Brain microvascular endothelial cell (primary cell): ENCODE measurements at regions not wholly inside any gene's neighbourhood (a gene's known extent, or its start where the extent isn't known, plus 50 kb on each side); places are given as distances from the start of the nearest gene placed in this dataset.

Source experiments
- DNase-seq: peaks from one replicate; pipeline ENCODE4 v3.0.0-alpha.2; 2020
- H3K27ac ChIP-seq: fragments of 250-450 bp; sonication (Bioruptor Pico); 2 replicates; pipeline ENCODE4 v1.5.1; 2020; ENCODE audit warnings: mild to moderate bottlenecking, moderate library complexity
- H3K27me3 ChIP-seq: fragments of 250-450 bp; sonication (Bioruptor Pico); replicated peaks from 2 replicates; pipeline ENCODE4 v1.5.1; 2020; ENCODE audit warnings: mild to moderate bottlenecking
- H3K36me3 ChIP-seq: fragments of 250-450 bp; sonication (Bioruptor Pico); replicated peaks from 2 replicates; pipeline ENCODE4 v1.5.1; 2020; ENCODE audit warnings: mild to moderate bottlenecking
- H3K4me3 ChIP-seq: 2 replicates; pipeline ENCODE4 v1.5.1; 2011; ENCODE audit warnings: low read depth, mild to moderate bottlenecking, control low read depth, low read length, moderate library complexity
- CTCF ChIP-seq: IDR thresholded peaks from 2 replicates; pipeline ENCODE4 v1.5.1; 2011; ENCODE audit warnings: low read depth, mild to moderate bottlenecking, moderate library complexity, low read length, control low read depth, inconsistent platforms; ENCODE audit errors: missing control alignments
- in situ Hi-C: cut with HindIII; loops from 2 replicates; pipeline ENCODE4 v1.10.0; 2017; ENCODE audit warnings: low sequenced_read_pairs, low pct_ligation_motif_present

DNA sequence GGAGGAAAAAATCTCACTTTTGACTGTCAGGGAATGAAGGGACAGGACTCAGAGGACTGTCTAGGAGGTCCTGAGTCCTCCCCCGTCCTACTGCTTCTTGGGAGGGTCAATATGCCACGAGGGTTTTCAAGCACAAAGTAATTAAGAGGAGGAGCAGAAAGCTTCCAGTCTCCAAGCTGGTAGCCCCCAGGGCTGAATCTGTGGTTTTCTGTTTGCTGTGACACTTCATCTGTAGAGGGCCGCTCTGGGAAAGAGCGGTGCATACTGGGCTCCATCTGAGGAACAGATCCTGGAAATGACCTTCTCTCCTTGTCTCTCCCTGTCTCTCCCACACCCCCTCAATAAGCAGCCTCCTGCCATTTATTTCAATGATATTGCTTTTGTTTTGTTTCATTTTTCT is 180.1 kb upstream of the SDK2 start:
- Histone ChIP-seq H3K27ac (no peak overlapping the region), H3K4me3 (no peak overlapping the region), H3K36me3 (no peaks in the 10 kb centered on the region), H3K27me3 (no peaks in the 10 kb centered on the region)
- DNase-seq, result no peak
- in situ Hi-C loops, result no loop called here
- no peak for TF ChIP-seq CTCF

DNA sequence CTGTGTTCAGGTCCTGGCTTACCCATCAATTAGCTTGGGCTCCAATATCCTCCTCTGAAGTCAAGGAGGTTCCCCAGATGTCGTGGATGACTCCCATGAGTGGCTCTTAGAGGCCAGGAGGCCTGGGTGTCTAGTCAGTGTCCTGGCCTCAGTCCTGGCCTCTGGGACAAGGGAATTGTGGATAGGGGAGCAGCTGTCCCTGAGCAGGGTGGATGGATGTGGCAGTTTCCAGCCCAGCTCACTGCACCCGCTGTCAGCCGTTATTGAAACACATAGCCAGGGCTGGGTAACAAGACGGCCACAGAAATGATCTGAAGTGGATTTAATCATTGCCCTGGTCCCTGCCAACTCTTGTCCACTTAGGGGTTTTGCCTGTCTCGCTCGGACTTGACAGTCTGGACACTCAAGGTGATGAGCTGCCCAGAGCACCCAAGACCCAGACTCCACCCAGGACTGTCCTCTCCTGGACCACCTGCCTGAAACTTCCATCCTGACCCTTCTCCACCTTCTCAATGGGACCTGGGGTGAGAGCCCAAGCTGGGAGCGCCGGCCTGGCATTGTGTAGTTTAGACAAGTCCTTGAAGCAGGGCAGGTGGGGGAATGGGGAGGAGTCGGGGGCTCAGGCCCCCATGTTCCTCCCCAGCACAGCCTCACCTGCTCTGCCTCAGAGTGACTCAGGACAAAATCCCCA is 182.1 kb upstream of the SDK2 start:
- no peak overlapping the region for H3K27ac ChIP-seq
- in situ Hi-C loops, result no loop called here

GRCh38 chr17:73826872-73827228 is 182.6 kb upstream of the SDK2 start:
- in situ Hi-C loops, result no loop called here
- TF ChIP-seq CTCF, result no peak
- H3K27ac ChIP-seq, result no peak overlapping the region

More for the DNA sequence above, 182.1 kb upstream of the SDK2 start:
- no peak for DNase-seq
- Histone ChIP-seq H3K36me3 (no peaks in the 10 kb centered on the region), H3K4me3 (no peak overlapping the region), H3K27me3 (no peaks in the 10 kb centered on the region)
- no peak for TF ChIP-seq CTCF

GRCh38 chr17:73827627-73828291 is 183.5 kb upstream of the SDK2 start:
- in situ Hi-C loops, result no loop called here
- no peak overlapping the region for H3K4me3 ChIP-seq
- H3K36me3 ChIP-seq, result no peaks in the 10 kb centered on the region
- H3K27ac ChIP-seq, result no peak overlapping the region
- TF ChIP-seq CTCF, result no peak
- DNase-seq, result no peak
- H3K27me3 ChIP-seq, result no peaks in the 10 kb centered on the region

More at GRCh38 chr17:73826872-73827228, 182.6 kb upstream of the SDK2 start:
- no peak for DNase-seq
- H3K27me3 ChIP-seq, result no peaks in the 10 kb centered on the region
- no peak overlapping the region for H3K4me3 ChIP-seq
- H3K36me3 ChIP-seq, result no peaks in the 10 kb centered on the region

- TF ChIP-seq CTCF, result no peak
- Histone ChIP-seq H3K4me3 (no peak overlapping the region), H3K27me3 (no peaks in the 10 kb centered on the region), H3K27ac (no peak overlapping the region), H3K36me3 (no peaks in the 10 kb centered on the region)
- in situ Hi-C loops, result no loop called here
- DNase-seq, result no peak
These were observed 185.5 kb upstream of the SDK2 start for GRCh38 chr17:73829676-73830280.

GRCh38 chr17:73831699-73832098 is 187.5 kb upstream of the SDK2 start:
- no peak for DNase-seq
- Histone ChIP-seq H3K36me3 (no peaks in the 10 kb centered on the region), H3K4me3 (no peak overlapping the region), H3K27ac (no peak overlapping the region), H3K27me3 (no peaks in the 10 kb centered on the region)
- in situ Hi-C loops, result no loop called here
- TF ChIP-seq CTCF, result no peak
